Ovary (tissue), 7 donors: ENCODE measurements at regions not wholly inside any gene's neighbourhood (a gene's known extent, or its start where the extent isn't known, plus 50 kb on each side); places are given as distances from the start of the nearest gene placed in this dataset.
"Not testable (repeated sequence)": the region's sequence is repeated elsewhere in the genome, so short reads cannot be mapped to it uniquely, and the experiment has no call there.

ENCODE experiments used
- DNase-seq, 5 donors: peaks; one replicate each; pipeline ENCODE4 v3.0.0-alpha.2; 2019 to 2020
- H3K27ac ChIP-seq, 2 donors: fragments of 200-600 bp; one replicate each; pipeline versions ENCODE4 v1.5.1 to v1.8.0; 2019 to 2022
- H3K27me3 ChIP-seq: fragments of 200-600 bp; one replicate; pipeline ENCODE4 v1.8.0; 2022
- H3K36me3 ChIP-seq: fragments of 200-600 bp; sonication (generic); one replicate; pipeline ENCODE4 v1.5.1; 2019
- H3K4me1 ChIP-seq: one replicate; pipeline ENCODE4 v1.8.1; 2013; ENCODE audit warnings: mild to moderate bottlenecking, moderate library complexity; ENCODE audit not compliant: insufficient read depth
- H3K4me3 ChIP-seq: fragments of 200-600 bp; sonication (generic); one replicate; pipeline ENCODE4 v1.5.1; 2017
- H3K9me3 ChIP-seq, 2 donors: fragments of 200-600 bp in 1 of 2; sonication (generic) in 1 of 2; one replicate each; pipeline versions ENCODE4 v1.5.1 to v1.8.1; 2013 to 2019; ENCODE audit warnings: mild to moderate bottlenecking in 1 of 2, moderate library complexity in 1 of 2
- EP300 ChIP-seq: sonication (generic); formaldehyde crosslinking; IDR thresholded peaks from one replicate; pipeline ENCODE4 v1.6.1; 2017; ENCODE audit warnings: antibody characterized with exemption
- POLR2A ChIP-seq: fragments of 450-650 bp; IDR thresholded peaks from one replicate; pipeline ENCODE4 v1.6.1; 2017; ENCODE audit warnings: antibody characterized with exemption, mild to moderate bottlenecking, moderate library complexity
- WGBS, 3 donors: extraction: QIAGEN DNeasy Blood & Tissue Kit in 1 of 3; methylation state at CpG; one replicate each; pipeline versions ENCODE4 v1.1.5 to v1.1.7; 2013 to 2017; 5-methylcytosine and 5-hydroxymethylcytosine counted together
- intact Hi-C, 4 donors: fragments of 100-400 bp; cut with DNase I; formaldehyde crosslinking; loops; one replicate each; pipeline versions ENCODE4 v1.11.0 to v1.15.1; 2022 to 2023
- TF ChIP-seq, protein P1 (sequence below), 3 donors: fragments of 450-650 bp in 2 of 3; fragments of 200-600 bp in 1 of 3; IDR thresholded peaks; one replicate each; pipeline versions ENCODE4 v1.5.1 to v1.8.0; 2016 to 2022; ENCODE audit warnings: antibody characterized with exemption in 3 of 3, mild to moderate bottlenecking in 1 of 3
- donor health status: DM: no; HTN: no; CAD: no; lungs with moderate emphysema.
- donor health status: DM: no; HTN: no; CAD: no.
- donor health status: Bipolar disorder and iron deficiency.
- donor health status: DM: no; HTN: no; CAD: no.
- donor health status: DM: yes; HTN: yes; CAD: no.

GRCh38 chr10:118422241-118422640 lies 80.1 kb upstream of the FAM204A start:
- no peak for TF ChIP-seq POLR2A
- TF ChIP-seq, protein P1, sequence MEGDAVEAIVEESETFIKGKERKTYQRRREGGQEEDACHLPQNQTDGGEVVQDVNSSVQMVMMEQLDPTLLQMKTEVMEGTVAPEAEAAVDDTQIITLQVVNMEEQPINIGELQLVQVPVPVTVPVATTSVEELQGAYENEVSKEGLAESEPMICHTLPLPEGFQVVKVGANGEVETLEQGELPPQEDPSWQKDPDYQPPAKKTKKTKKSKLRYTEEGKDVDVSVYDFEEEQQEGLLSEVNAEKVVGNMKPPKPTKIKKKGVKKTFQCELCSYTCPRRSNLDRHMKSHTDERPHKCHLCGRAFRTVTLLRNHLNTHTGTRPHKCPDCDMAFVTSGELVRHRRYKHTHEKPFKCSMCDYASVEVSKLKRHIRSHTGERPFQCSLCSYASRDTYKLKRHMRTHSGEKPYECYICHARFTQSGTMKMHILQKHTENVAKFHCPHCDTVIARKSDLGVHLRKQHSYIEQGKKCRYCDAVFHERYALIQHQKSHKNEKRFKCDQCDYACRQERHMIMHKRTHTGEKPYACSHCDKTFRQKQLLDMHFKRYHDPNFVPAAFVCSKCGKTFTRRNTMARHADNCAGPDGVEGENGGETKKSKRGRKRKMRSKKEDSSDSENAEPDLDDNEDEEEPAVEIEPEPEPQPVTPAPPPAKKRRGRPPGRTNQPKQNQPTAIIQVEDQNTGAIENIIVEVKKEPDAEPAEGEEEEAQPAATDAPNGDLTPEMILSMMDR (IDR thresholded peaks at IDR 0.05): no peak
- TF ChIP-seq EP300: no peak
- Histone ChIP-seq H3K9me3 (no peaks in the 10 kb centered on the region), H3K36me3 (no peaks in the 10 kb centered on the region), H3K27me3 (no peaks in the 10 kb centered on the region), H3K4me1 (no peaks in the 10 kb centered on the region), H3K4me3 (no peak overlapping the region), H3K27ac (no peak overlapping the region)
- intact Hi-C loops: no loop called here
- 86 to 90% (median 89%) methylated on average over 7 of the region's 7 CpGs for WGBS, 3 donors
- DNase-seq: no peak

DNA sequence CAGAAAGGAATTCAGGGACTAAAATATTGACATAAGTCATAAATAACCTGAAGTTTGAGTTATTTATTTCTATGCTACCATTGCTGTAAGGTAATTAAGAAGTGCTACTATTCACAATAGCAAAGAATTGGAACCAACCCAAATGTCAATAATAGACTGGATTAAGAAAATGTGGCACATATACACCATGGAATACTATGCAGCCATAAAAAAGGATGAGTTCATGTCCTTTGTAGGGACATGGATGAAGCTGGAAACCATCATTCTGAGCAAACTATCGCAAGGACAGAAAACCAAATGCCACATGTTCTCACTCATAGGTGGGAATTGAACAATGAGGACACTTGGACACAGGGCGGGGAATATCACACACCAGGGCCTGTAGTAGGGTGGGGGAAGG lies 77.9 kb upstream of the FAM204A start:
- 96 to 98% (median 98%) methylated on average over 2 of the region's 2 CpGs for WGBS, 3 donors
- H3K9me3 ChIP-seq, H3K27me3 ChIP-seq, intact Hi-C loops, H3K27ac ChIP-seq, H3K4me1 ChIP-seq, DNase-seq, H3K4me3 ChIP-seq, H3K36me3 ChIP-seq: not testable (repeated sequence)

DNA sequence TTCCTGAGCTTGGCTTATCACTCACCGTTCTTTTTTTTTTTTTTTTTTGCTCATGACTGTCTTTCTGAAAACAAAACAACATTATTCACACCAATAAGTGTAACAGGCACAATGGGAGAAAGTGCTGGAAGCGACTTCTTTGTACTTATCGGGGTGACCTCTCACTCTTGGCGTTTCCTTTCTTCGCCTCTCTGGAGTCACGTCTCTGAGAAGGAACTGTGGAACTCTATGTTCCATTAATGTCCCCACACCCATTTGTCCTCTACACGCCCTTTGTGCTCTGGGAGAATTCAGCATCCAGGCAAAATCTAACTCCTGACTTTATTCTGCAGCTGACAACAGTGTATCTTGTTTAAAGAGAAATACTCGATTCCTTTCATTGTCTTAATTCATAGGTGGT lies 70.8 kb upstream of the FAM204A start:
- no peak for DNase-seq
- Histone ChIP-seq H3K36me3 (no peaks in the 10 kb centered on the region), H3K27me3 (no peaks in the 10 kb centered on the region), H3K27ac (no peak overlapping the region), H3K9me3 (no peaks in the 10 kb centered on the region), H3K4me1 (no peaks in the 10 kb centered on the region), H3K4me3 (no peak overlapping the region)
- intact Hi-C loops: no loop called here
- TF ChIP-seq, protein P1 (IDR thresholded peaks at IDR 0.05): no peak
- TF ChIP-seq POLR2A (no peak), EP300 (no peak)
- 33 to 48% (median 34%) methylated on average over 8 of the region's 8 CpGs for WGBS, 3 donors

DNA sequence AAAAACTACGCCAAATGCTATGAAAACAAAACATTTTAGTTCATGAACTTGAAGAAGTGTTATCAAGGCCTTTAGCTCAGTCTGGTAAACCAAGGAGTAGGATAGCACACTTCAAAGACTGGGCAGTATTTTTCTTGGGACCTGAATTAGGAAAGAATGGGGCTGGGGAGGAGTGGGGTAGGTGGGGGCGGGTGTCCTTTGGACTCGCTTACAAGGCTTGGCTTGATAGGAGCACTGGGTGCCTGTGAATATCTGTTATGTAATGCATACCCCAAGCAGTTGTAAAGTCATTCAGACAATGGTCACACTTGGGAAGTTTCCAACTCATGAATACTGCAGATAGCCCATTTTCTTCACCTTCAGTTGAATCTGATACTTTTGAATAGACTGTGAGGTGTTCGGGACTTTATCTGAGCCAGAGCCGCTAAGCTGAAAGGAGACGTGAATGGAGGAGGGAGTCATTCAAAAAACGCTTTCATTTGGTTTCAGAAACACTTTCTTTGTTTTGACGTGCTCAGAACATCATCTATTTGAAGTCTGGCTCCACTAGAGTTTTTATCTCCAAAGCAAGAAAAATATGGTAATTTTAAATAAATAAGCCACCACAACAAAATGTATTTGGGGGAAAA lies 70.1 kb upstream of the FAM204A start:
- Histone ChIP-seq H3K4me3 (no peak overlapping the region), H3K27ac (no peak overlapping the region), H3K27me3 (no peaks in the 10 kb centered on the region), H3K9me3 (no peaks in the 10 kb centered on the region), H3K4me1 (no peaks in the 10 kb centered on the region), H3K36me3 (no peaks in the 10 kb centered on the region)
- 15 to 34% (median 16%) methylated on average over 8 of the region's 8 CpGs for WGBS, 3 donors
- no peak for DNase-seq
- no peak for TF ChIP-seq EP300
- TF ChIP-seq, protein P1 (IDR thresholded peaks at IDR 0.05): no peak
- no peak for TF ChIP-seq POLR2A
- intact Hi-C loops: no loop called here

DNA sequence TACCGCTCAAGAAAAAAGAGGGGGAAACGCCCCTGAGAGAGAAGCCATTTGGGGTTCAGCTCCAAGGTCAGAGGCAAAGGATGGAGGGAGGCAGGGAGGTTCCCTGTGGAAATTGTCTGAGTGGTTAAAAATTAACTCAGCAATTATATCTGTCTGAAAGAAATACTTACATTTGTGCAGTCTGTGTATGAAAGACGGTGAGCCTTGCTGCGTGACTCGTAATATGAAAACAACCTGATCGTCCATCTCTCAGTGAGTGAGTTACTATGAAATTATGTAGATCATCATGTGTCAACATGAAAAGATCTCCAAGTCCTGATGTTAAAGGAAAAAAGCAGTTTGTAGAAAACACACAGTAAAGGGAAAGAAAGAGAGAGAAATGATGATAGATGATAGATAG lies 67.2 kb upstream of the FAM204A start:
- DNase-seq: no peak
- no peak for TF ChIP-seq POLR2A
- TF ChIP-seq, protein P1 (IDR thresholded peaks at IDR 0.05): no peak
- TF ChIP-seq EP300: no peak
- Histone ChIP-seq H3K27me3 (no peaks in the 10 kb centered on the region), H3K36me3 (no peaks in the 10 kb centered on the region), H3K9me3 (no peaks in the 10 kb centered on the region), H3K4me1 (no peaks in the 10 kb centered on the region), H3K27ac (no peak overlapping the region), H3K4me3 (no peak overlapping the region)
- intact Hi-C loops: no loop called here
- WGBS, 3 donors: 63 to 69% (median 67%) methylated on average over 6 of the region's 6 CpGs
